ENCODE measurements at regions not wholly inside any gene's neighbourhood (a gene's known extent, or its start where the extent isn't known, plus 50 kb on each side); places are given as distances from the start of the nearest gene placed in this dataset.
A peak's percentile ranks its signal among the peaks of the same experiment; 100 is the strongest.

GRCh38 chr9:88739373-88739772 is 204.4 kb downstream of the NXNL2 start:
- no peak overlapping the region for H3K9ac ChIP-seq
- H4K20me1 ChIP-seq = no peaks in the 10 kb centered on the region
- no peak overlapping the region for H3K27ac ChIP-seq
- no peaks in the 10 kb centered on the region for H3K27me3 ChIP-seq
- H3K4me1 ChIP-seq = no peaks in the 10 kb centered on the region
- no peak overlapping the region for H3K4me3 ChIP-seq
- no peak for TF ChIP-seq Cebpa-rat (IDR thresholded peaks at IDR 0.05)
- no peaks in the 10 kb centered on the region; the same call in 1 of the 2 replicates for H3K9me3 ChIP-seq
- H3K4me2 ChIP-seq = no peak overlapping the region
- H3K36me3 ChIP-seq = no peaks in the 10 kb centered on the region

GRCh38 chr9:88740844-88741243 is 205.9 kb downstream of the NXNL2 start:
- Histone ChIP-seq H3K9ac (no peak overlapping the region), H3K36me3 (no peaks in the 10 kb centered on the region), H3K27ac (no peak overlapping the region), H4K20me1 (no peaks in the 10 kb centered on the region), H3K4me3 (no peak overlapping the region), H3K27me3 (no peaks in the 10 kb centered on the region), H3K4me1 (no peaks in the 10 kb centered on the region; the same call in 1 of the 2 replicates), H3K4me2 (no peak overlapping the region), H3K9me3 (no peaks in the 10 kb centered on the region; the same call in 1 of the 2 replicates)
- TF ChIP-seq Cebpa-rat (IDR thresholded peaks at IDR 0.05) = no peak

GRCh38 chr9:88741335-88741734 is 206.4 kb downstream of the NXNL2 start:
- TF ChIP-seq Cebpa-rat (IDR thresholded peaks at IDR 0.05) = no peak
- no peaks in the 10 kb centered on the region for H4K20me1 ChIP-seq
- H3K9ac ChIP-seq = no peak overlapping the region
- no peaks in the 10 kb centered on the region; the same call in 1 of the 2 replicates for H3K9me3 ChIP-seq
- no peaks in the 10 kb centered on the region for H3K27me3 ChIP-seq
- no peak overlapping the region for H3K4me3 ChIP-seq
- no peak overlapping the region for H3K4me2 ChIP-seq
- no peaks in the 10 kb centered on the region for H3K36me3 ChIP-seq
- no peak overlapping the region for H3K27ac ChIP-seq
- peaks cover 1% of the 10 kb centered on the region for H3K4me1 ChIP-seq

GRCh38 chr9:88742483-88742882 is 207.5 kb downstream of the NXNL2 start:
- Histone ChIP-seq H3K27ac (no peak overlapping the region), H3K27me3 (no peaks in the 10 kb centered on the region), H3K4me1 (peaks cover 13% of the 10 kb centered on the region), H3K36me3 (no peaks in the 10 kb centered on the region), H3K4me2 (no peak overlapping the region), H3K4me3 (no peak overlapping the region), H3K9me3 (no peaks in the 10 kb centered on the region), H4K20me1 (no peaks in the 10 kb centered on the region), H3K9ac (no peak overlapping the region)
- TF ChIP-seq Cebpa-rat (IDR thresholded peaks at IDR 0.05) = no peak

- H3K9ac ChIP-seq = no peak overlapping the region
- no peak overlapping the region for H3K4me3 ChIP-seq
- no peak overlapping the region for H3K4me2 ChIP-seq
- H3K9me3 ChIP-seq = no peaks in the 10 kb centered on the region
- H3K27ac ChIP-seq = no peak overlapping the region
- no peaks in the 10 kb centered on the region for H3K36me3 ChIP-seq
- peaks cover 17% of the 10 kb centered on the region for H3K4me1 ChIP-seq
- TF ChIP-seq Cebpa-rat (IDR thresholded peaks at IDR 0.05) = no peak
- no peaks in the 10 kb centered on the region for H4K20me1 ChIP-seq
- no peaks in the 10 kb centered on the region for H3K27me3 ChIP-seq
Observed at GRCh38 chr9:88742905-88743304, 207.9 kb downstream of the NXNL2 start.

GRCh38 chr9:88745276-88746001 is 210.5 kb downstream of the NXNL2 start:
- Histone ChIP-seq H4K20me1 (no peaks in the 10 kb centered on the region), H3K9ac (no peak overlapping the region), H3K4me2 (0 out of 2 replicates have a peak overlapping the region, but pooled peaks have one; percentile 3), H3K27ac (no peak overlapping the region), H3K36me3 (no peaks in the 10 kb centered on the region), H3K4me3 (no peak overlapping the region), H3K27me3 (no peaks in the 10 kb centered on the region), H3K9me3 (peaks cover 2% of the 10 kb centered on the region; the same call in 1 of the 2 replicates), H3K4me1 (peaks cover 35% of the 10 kb centered on the region)
- no peak for TF ChIP-seq Cebpa-rat (IDR thresholded peaks at IDR 0.05)

GRCh38 chr9:88746029-88746742 is 211.2 kb downstream of the NXNL2 start:
- TF ChIP-seq Cebpa-rat (IDR thresholded peaks at IDR 0.05) = no peak
- Histone ChIP-seq H3K9me3 (peaks cover 9% of the 10 kb centered on the region), H3K36me3 (no peaks in the 10 kb centered on the region), H3K9ac (no peak overlapping the region), H3K27me3 (no peaks in the 10 kb centered on the region), H3K4me1 (peaks cover 35% of the 10 kb centered on the region), H3K4me2 (peak overlapping the region; percentile 43), H4K20me1 (no peaks in the 10 kb centered on the region), H3K4me3 (no peak overlapping the region), H3K27ac (peak overlapping the region; percentile 19; the same call in 1 of the 2 replicates)

- H3K4me3 ChIP-seq = no peak overlapping the region
- peaks cover 14% of the 10 kb centered on the region for H3K9me3 ChIP-seq
- H3K36me3 ChIP-seq = no peaks in the 10 kb centered on the region
- peak overlapping the region; percentile 43 for H3K4me2 ChIP-seq
- H3K4me1 ChIP-seq = peaks cover 37% of the 10 kb centered on the region
- no peaks in the 10 kb centered on the region for H3K27me3 ChIP-seq
- no peak for TF ChIP-seq Cebpa-rat (IDR thresholded peaks at IDR 0.05)
- no peak overlapping the region for H3K9ac ChIP-seq
- H3K27ac ChIP-seq = peak overlapping the region; percentile 19; the same call in 1 of the 2 replicates
- no peaks in the 10 kb centered on the region for H4K20me1 ChIP-seq
Observed at GRCh38 chr9:88746743-88747398, 211.9 kb downstream of the NXNL2 start.

- Histone ChIP-seq H3K4me1 (peaks cover 46% of the 10 kb centered on the region), H3K27me3 (no peaks in the 10 kb centered on the region), H3K4me3 (no peak overlapping the region), H3K9ac (no peak overlapping the region), H3K4me2 (no peak overlapping the region), H3K36me3 (no peaks in the 10 kb centered on the region), H4K20me1 (no peaks in the 10 kb centered on the region), H3K27ac (no peak overlapping the region), H3K9me3 (peaks cover 14% of the 10 kb centered on the region)
- no peak for TF ChIP-seq Cebpa-rat (IDR thresholded peaks at IDR 0.05)
Observed at GRCh38 chr9:88747768-88748167, 212.8 kb downstream of the NXNL2 start.
